Neuronal stem cell (in vitro differentiated cells): ENCODE measurements at regions not wholly inside any gene's neighbourhood (a gene's known extent, or its start where the extent isn't known, plus 50 kb on each side); places are given as distances from the start of the nearest gene placed in this dataset.
A peak's percentile ranks its signal among the peaks of the same experiment; 100 is the strongest.

Experiments
- DNase-seq: peaks from one replicate; pipeline ENCODE4 v3.0.0-alpha.2; 2013; ENCODE audit warnings: low spot score
- H2AFZ ChIP-seq: one replicate; pipeline ENCODE4 v1.6.1; 2013; ENCODE audit warnings: mild to moderate bottlenecking, low read length, inconsistent platforms
- H2AK5ac ChIP-seq: 2 replicates; pipeline ENCODE4 v1.6.1; 2013; ENCODE audit warnings: low read depth, mild to moderate bottlenecking, inconsistent platforms, low read length, moderate library complexity, mixed read lengths
- H2BK120ac ChIP-seq: 2 replicates; pipeline ENCODE4 v1.6.1; 2013; ENCODE audit warnings: low read depth, mild to moderate bottlenecking, inconsistent platforms, low read length, moderate library complexity, mixed read lengths
- H2BK12ac ChIP-seq: one replicate; pipeline ENCODE4 v1.6.1; 2013; ENCODE audit warnings: low read length, inconsistent platforms
- H2BK15ac ChIP-seq: 2 replicates; pipeline ENCODE4 v1.6.1; 2013; ENCODE audit warnings: mild to moderate bottlenecking, low read length, inconsistent platforms, mixed read lengths
- H2BK5ac ChIP-seq: one replicate; pipeline ENCODE4 v1.6.1; 2013; ENCODE audit warnings: inconsistent platforms, mild to moderate bottlenecking, low read length, moderate library complexity
- H3K14ac ChIP-seq: one replicate; pipeline ENCODE4 v1.6.1; 2013; ENCODE audit warnings: low read length, inconsistent platforms
- H3K18ac ChIP-seq: 2 replicates; pipeline ENCODE4 v1.6.1; 2013; ENCODE audit warnings: low read length, inconsistent platforms
- H3K23ac ChIP-seq: 2 replicates; pipeline ENCODE4 v1.6.1; 2013; ENCODE audit warnings: low read depth, mild to moderate bottlenecking, mixed read lengths, low read length, inconsistent platforms; ENCODE audit not compliant: poor library complexity
- H3K27ac ChIP-seq: replicated peaks from 3 replicates; pipeline ENCODE4 v1.5.1; 2013; ENCODE audit warnings: low read length, inconsistent platforms
- H3K27me3 ChIP-seq, 3 experiments: 2 replicates each; pipeline ENCODE4 v1.6.1; 2013; ENCODE audit warnings: low read length in 3 of 3, mild to moderate bottlenecking in 2 of 3, inconsistent platforms in 1 of 3, low read depth in 1 of 3, mixed read lengths in 1 of 3, moderate library complexity in 1 of 3; ENCODE audit not compliant: control insufficient read depth in 3 of 3, insufficient read depth in 3 of 3
- H3K36me3 ChIP-seq, 2 donors: replicated peaks in 1 of 2; 2 replicates each; pipeline ENCODE4 v1.6.1; 2013; ENCODE audit warnings: low read length in 2 of 2; ENCODE audit not compliant: control insufficient read depth in 2 of 2, insufficient read depth in 2 of 2
- H3K4ac ChIP-seq: 2 replicates; pipeline ENCODE4 v1.6.1; 2013; ENCODE audit warnings: inconsistent platforms, mild to moderate bottlenecking, low read length, moderate library complexity
- H3K4me1 ChIP-seq, 2 donors: 1 replicate in 1 of 2; 2 replicates in 1 of 2; pipeline ENCODE4 v1.6.1; 2013; ENCODE audit warnings: low read length in 2 of 2, low read depth in 1 of 2; ENCODE audit not compliant: control insufficient read depth in 2 of 2, insufficient read depth in 1 of 2
- H3K4me2 ChIP-seq: one replicate; pipeline ENCODE4 v1.6.1; 2013; ENCODE audit warnings: mild to moderate bottlenecking, low read length, inconsistent platforms; ENCODE audit not compliant: insufficient read depth, poor library complexity, severe bottlenecking
- H3K4me3 ChIP-seq, 2 donors: 2 replicates each; pipeline ENCODE4 v1.5.1; 2013; ENCODE audit warnings: low read length in 2 of 2, mild to moderate bottlenecking in 2 of 2, inconsistent platforms in 1 of 2, moderate library complexity in 1 of 2
- H3K79me1 ChIP-seq: one replicate; pipeline ENCODE4 v1.6.1; 2013; ENCODE audit warnings: low read depth, mild to moderate bottlenecking, inconsistent platforms, low read length, moderate library complexity
- H3K9ac ChIP-seq: one replicate; pipeline ENCODE4 v1.6.1; 2013; ENCODE audit warnings: mild to moderate bottlenecking, low read depth, low read length, inconsistent platforms; ENCODE audit not compliant: poor library complexity
- H3K9me3 ChIP-seq, 2 donors: replicated peaks in 1 of 2; 2 replicates each; pipeline versions ENCODE3 to v1.6.1; 2013; ENCODE audit warnings: low read length in 2 of 2, mild to moderate bottlenecking in 2 of 2, inconsistent platforms in 1 of 2, low read depth in 1 of 2, mixed read lengths in 1 of 2, moderate library complexity in 1 of 2; ENCODE audit not compliant: control insufficient read depth in 2 of 2, insufficient read depth in 1 of 2
- H4K8ac ChIP-seq: one replicate; pipeline ENCODE4 v1.6.1; 2013; ENCODE audit warnings: low read depth, mild to moderate bottlenecking, inconsistent platforms, low read length, moderate library complexity
- H4K91ac ChIP-seq: one replicate; pipeline ENCODE4 v1.6.1; 2013; ENCODE audit warnings: low read length, low read depth, mild to moderate bottlenecking, inconsistent platforms; ENCODE audit not compliant: poor library complexity
- WGBS, 2 donors: extraction: QIAGEN DNeasy Blood & Tissue Kit; methylation state at CpG; one replicate each; pipeline ENCODE4 v1.1.7; 2013; ENCODE audit warnings: missing lambda C conversion rate in 2 of 2, mixed read lengths in 1 of 2; ENCODE audit not compliant: insufficient read length in 2 of 2, insufficient replicate concordance in 1 of 2; ENCODE audit errors: extremely low coverage in 2 of 2; 5-methylcytosine and 5-hydroxymethylcytosine counted together

- Histone ChIP-seq H3K27me3 (peaks cover 0 to 29% (median 10%) of the 10 kb centered on the region in 3 experiments), H2BK15ac (peak overlapping the region; percentile 2), H3K4me3 (peak overlapping the region in 1 of 2 donors; percentile 34), H3K18ac (peak overlapping the region; percentile 91), H4K8ac (no peak overlapping the region), H3K4me1 (peaks cover 7 to 12% of the 10 kb centered on the region in 2 donors), H2BK5ac (no peak overlapping the region), H3K27ac (no peak overlapping the region), H3K9me3 (no peaks in the 10 kb centered on the region), H2AFZ (peak overlapping the region; percentile 82), H3K36me3 (no peaks in the 10 kb centered on the region), H3K23ac (peak overlapping the region; percentile 2), H2AK5ac (no peak overlapping the region), H3K14ac (no peak overlapping the region), H3K4ac (no peak overlapping the region), H4K91ac (no peak overlapping the region), H3K4me2 (peak overlapping the region; percentile 61), H2BK12ac (no peak overlapping the region), H2BK120ac (no peak overlapping the region), H3K79me1 (no peaks in the 10 kb centered on the region), H3K9ac (no peak overlapping the region)
- WGBS, 2 donors, result no CpG with 5 or more reads among the region's 37 CpGs
- peak; percentile 75 for DNase-seq
Observed at GRCh38 chr11:64448599-64449380, 89.8 kb downstream of the RPS6KA4 start.

GRCh38 chr11:64449381-64450167 lies 90.6 kb downstream of the RPS6KA4 start:
- no peaks in the 10 kb centered on the region for H3K36me3 ChIP-seq
- H3K9ac ChIP-seq, result no peak overlapping the region
- H3K14ac ChIP-seq, result no peak overlapping the region
- DNase-seq, result peak; percentile 74
- no CpG with 5 or more reads among the region's 31 CpGs for WGBS, 2 donors
- no peak overlapping the region for H3K27ac ChIP-seq
- no peaks in the 10 kb centered on the region for H3K9me3 ChIP-seq
- no peak overlapping the region for H2AK5ac ChIP-seq
- peaks cover 7 to 12% of the 10 kb centered on the region in 2 donors for H3K4me1 ChIP-seq
- peak overlapping the region; percentile 82 for H2AFZ ChIP-seq
- peak overlapping the region in 1 of 2 donors; percentile 34 for H3K4me3 ChIP-seq
- H3K27me3 ChIP-seq, result peaks cover 0 to 28% (median 10%) of the 10 kb centered on the region in 3 experiments
- no peak overlapping the region for H4K8ac ChIP-seq
- H2BK120ac ChIP-seq, result no peak overlapping the region
- no peak overlapping the region for H2BK12ac ChIP-seq
- H3K79me1 ChIP-seq, result no peaks in the 10 kb centered on the region
- H3K18ac ChIP-seq, result peak overlapping the region; percentile 44
- H2BK5ac ChIP-seq, result no peak overlapping the region
- H3K4ac ChIP-seq, result no peak overlapping the region
- peak overlapping the region; percentile 61 for H3K4me2 ChIP-seq
- H4K91ac ChIP-seq, result no peak overlapping the region
- peak overlapping the region; percentile 2 for H3K23ac ChIP-seq
- H2BK15ac ChIP-seq, result peak overlapping the region; percentile 2

- no peaks in the 10 kb centered on the region for H3K36me3 ChIP-seq
- H2BK12ac ChIP-seq, result no peak overlapping the region
- peaks cover 7 to 12% of the 10 kb centered on the region in 2 donors for H3K4me1 ChIP-seq
- no peak overlapping the region for H3K4me2 ChIP-seq
- H3K4ac ChIP-seq, result no peak overlapping the region
- no peak overlapping the region for H3K9ac ChIP-seq
- no peak overlapping the region for H3K27ac ChIP-seq
- no peak overlapping the region for H3K18ac ChIP-seq
- peak overlapping the region; percentile 4 for H2BK5ac ChIP-seq
- H2BK15ac ChIP-seq, result no peak overlapping the region
- no peak overlapping the region for H3K4me3 ChIP-seq
- H4K8ac ChIP-seq, result no peak overlapping the region
- H3K79me1 ChIP-seq, result no peaks in the 10 kb centered on the region
- H3K27me3 ChIP-seq, result peaks cover 0 to 28% (median 10%) of the 10 kb centered on the region in 3 experiments
- H2AK5ac ChIP-seq, result no peak overlapping the region
- H4K91ac ChIP-seq, result no peak overlapping the region
- no peak overlapping the region for H3K14ac ChIP-seq
- H2AFZ ChIP-seq, result no peak overlapping the region
- no peak overlapping the region for H3K23ac ChIP-seq
- no peak for DNase-seq
- H2BK120ac ChIP-seq, result no peak overlapping the region
- H3K9me3 ChIP-seq, result no peaks in the 10 kb centered on the region
- no CpG with 5 or more reads among the region's 2 CpGs for WGBS, 2 donors
Observed at GRCh38 chr11:64450168-64450560, 91.2 kb downstream of the RPS6KA4 start.

GRCh38 chr11:64451856-64452255 lies 92.9 kb downstream of the RPS6KA4 start:
- H3K4me3 ChIP-seq, result no peak overlapping the region
- H2AK5ac ChIP-seq, result peak overlapping the region; percentile 58
- DNase-seq, result no peak
- no peak overlapping the region for H3K14ac ChIP-seq
- WGBS, 2 donors, result no CpG with 5 or more reads among the region's 7 CpGs
- no peak overlapping the region for H3K27ac ChIP-seq
- no peak overlapping the region for H2BK5ac ChIP-seq
- H3K4me1 ChIP-seq, result peaks cover 7 to 12% of the 10 kb centered on the region in 2 donors
- no peak overlapping the region for H2BK12ac ChIP-seq
- no peak overlapping the region for H2BK120ac ChIP-seq
- H4K8ac ChIP-seq, result no peak overlapping the region
- H3K4ac ChIP-seq, result no peak overlapping the region
- no peak overlapping the region for H2AFZ ChIP-seq
- H3K4me2 ChIP-seq, result no peak overlapping the region
- H3K9ac ChIP-seq, result no peak overlapping the region
- H3K23ac ChIP-seq, result no peak overlapping the region
- peaks cover 0 to 26% (median 10%) of the 10 kb centered on the region in 3 experiments for H3K27me3 ChIP-seq
- no peak overlapping the region for H4K91ac ChIP-seq
- no peaks in the 10 kb centered on the region for H3K36me3 ChIP-seq
- no peaks in the 10 kb centered on the region for H3K9me3 ChIP-seq
- no peak overlapping the region for H3K18ac ChIP-seq
- no peaks in the 10 kb centered on the region for H3K79me1 ChIP-seq
- H2BK15ac ChIP-seq, result no peak overlapping the region
